AG09319 (cell line): ENCODE measurements at regions not wholly inside any gene's neighbourhood (a gene's known extent, or its start where the extent isn't known, plus 50 kb on each side); places are given as distances from the start of the nearest gene placed in this dataset.

ENCODE experiments used
- DNase-seq: peaks from one replicate; pipeline ENCODE4 v3.0.0-alpha.2; 2010; ENCODE audit warnings: low read depth; ENCODE audit errors: extremely low read depth
- CTCF ChIP-seq: IDR thresholded peaks from 2 replicates; pipeline ENCODE4 v1.5.1; 2011; ENCODE audit warnings: low read depth, mild to moderate bottlenecking, inconsistent platforms, low read length, moderate library complexity

- no peak for TF ChIP-seq CTCF
- DNase-seq = no peak
Measured at GRCh38 chr6:113488061-113488460, 369.1 kb upstream of the MARCKS start.

GRCh38 chr6:113488812-113489685, 368.1 kb upstream of the MARCKS start:
- TF ChIP-seq CTCF = no peak
- DNase-seq = no peak

- no peak for TF ChIP-seq CTCF
Measured at GRCh38 chr6:113489952-113490746, 367.0 kb upstream of the MARCKS start.

DNA sequence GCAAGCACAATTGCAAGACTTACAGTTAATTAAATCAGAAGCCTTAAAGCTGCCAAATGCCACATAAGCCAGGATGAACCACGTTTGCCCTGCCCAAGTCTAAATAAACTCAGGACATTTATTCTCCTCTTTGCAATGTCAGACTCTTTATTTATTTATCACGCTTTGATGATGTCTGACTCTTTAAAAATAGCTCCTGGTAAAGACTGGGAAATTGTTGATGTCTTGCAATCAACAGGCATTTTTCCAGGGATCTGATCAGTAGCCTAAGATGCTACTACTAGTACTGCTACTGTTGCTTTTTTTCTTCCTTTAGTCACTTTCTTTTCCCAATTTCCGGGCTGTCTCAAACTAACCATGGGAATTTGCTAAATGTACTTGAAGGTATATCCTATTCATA, 365.8 kb upstream of the MARCKS start:
- no peak for DNase-seq
- no peak for TF ChIP-seq CTCF

More at GRCh38 chr6:113489952-113490746, 367.0 kb upstream of the MARCKS start:
- DNase-seq = no peak

- no peak for DNase-seq
- TF ChIP-seq CTCF = no peak
Measured at GRCh38 chr6:113493991-113494390, 363.2 kb upstream of the MARCKS start.

GRCh38 chr6:113495521-113495920, 361.6 kb upstream of the MARCKS start:
- no peak for DNase-seq
- TF ChIP-seq CTCF = no peak

- TF ChIP-seq CTCF = no peak
- DNase-seq = no peak
Measured at GRCh38 chr6:113496166-113496565, 361.0 kb upstream of the MARCKS start.
